ENCODE measurements at regions not wholly inside any gene's neighbourhood (a gene's known extent, or its start where the extent isn't known, plus 50 kb on each side); places are given as distances from the start of the nearest gene placed in this dataset.

GRCh38 chr6:98775205-98775604 lies 59.2 kb upstream of the POU3F2 start:
- TF ChIP-seq CTCF (conservative IDR thresholded peaks at IDR 0.05; ENCODE audit: low read depth, low read length) = no peak
- no peak for TF ChIP-seq EZH2 (IDR thresholded peaks at IDR 0.05; ENCODE audit: borderline replicate concordance, low read depth, low read length, poor library complexity, severe bottlenecking)
